DOHH2 (cell line): ENCODE measurements at regions not wholly inside any gene's neighbourhood (a gene's known extent, or its start where the extent isn't known, plus 50 kb on each side); places are given as distances from the start of the nearest gene placed in this dataset.

Source experiments
- EZH2phosphoT487 ChIP-seq: fragments of 200-600 bp; sonication (generic); IDR thresholded peaks from 2 replicates; pipeline ENCODE4 v1.6.1; 2017; ENCODE audit warnings: borderline replicate concordance, mild to moderate bottlenecking, antibody characterized with exemption, low read length, moderate library complexity, mixed read lengths
- TF ChIP-seq, protein P1 (sequence below): fragments of 200-600 bp; sonication (generic); IDR thresholded peaks from one replicate; pipeline ENCODE4 v1.5.1; 2014; ENCODE audit warnings: antibody characterized with exemption, mild to moderate bottlenecking, low read depth, low read length; ENCODE audit not compliant: poor library complexity, severe bottlenecking

DNA sequence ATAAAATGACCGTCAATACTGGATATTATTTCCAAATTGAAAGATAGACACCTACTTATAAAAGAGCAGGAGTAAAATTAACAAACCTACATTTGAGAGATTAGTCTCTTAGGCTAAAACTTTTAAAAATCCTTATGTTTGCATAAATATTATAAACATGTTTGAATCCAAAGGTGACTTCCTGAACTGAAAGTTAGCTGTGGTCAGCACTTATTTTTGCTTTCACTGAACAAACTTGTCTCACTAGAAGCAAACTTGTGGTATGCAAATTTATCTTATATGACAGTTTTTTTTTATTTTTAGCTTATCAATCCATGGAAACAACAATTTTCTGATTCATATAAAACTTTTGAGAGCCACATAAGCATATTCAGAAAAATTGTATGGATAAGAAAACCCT is 502.6 kb upstream of the COX7C start:
- TF ChIP-seq, protein P1, sequence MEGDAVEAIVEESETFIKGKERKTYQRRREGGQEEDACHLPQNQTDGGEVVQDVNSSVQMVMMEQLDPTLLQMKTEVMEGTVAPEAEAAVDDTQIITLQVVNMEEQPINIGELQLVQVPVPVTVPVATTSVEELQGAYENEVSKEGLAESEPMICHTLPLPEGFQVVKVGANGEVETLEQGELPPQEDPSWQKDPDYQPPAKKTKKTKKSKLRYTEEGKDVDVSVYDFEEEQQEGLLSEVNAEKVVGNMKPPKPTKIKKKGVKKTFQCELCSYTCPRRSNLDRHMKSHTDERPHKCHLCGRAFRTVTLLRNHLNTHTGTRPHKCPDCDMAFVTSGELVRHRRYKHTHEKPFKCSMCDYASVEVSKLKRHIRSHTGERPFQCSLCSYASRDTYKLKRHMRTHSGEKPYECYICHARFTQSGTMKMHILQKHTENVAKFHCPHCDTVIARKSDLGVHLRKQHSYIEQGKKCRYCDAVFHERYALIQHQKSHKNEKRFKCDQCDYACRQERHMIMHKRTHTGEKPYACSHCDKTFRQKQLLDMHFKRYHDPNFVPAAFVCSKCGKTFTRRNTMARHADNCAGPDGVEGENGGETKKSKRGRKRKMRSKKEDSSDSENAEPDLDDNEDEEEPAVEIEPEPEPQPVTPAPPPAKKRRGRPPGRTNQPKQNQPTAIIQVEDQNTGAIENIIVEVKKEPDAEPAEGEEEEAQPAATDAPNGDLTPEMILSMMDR = no peak
- TF ChIP-seq EZH2phosphoT487 = no peak
